ENCODE measurements at regions not wholly inside any gene's neighbourhood (a gene's known extent, or its start where the extent isn't known, plus 50 kb on each side); places are given as distances from the start of the nearest gene placed in this dataset.

GRCh38 chr22:49101225-49101624, 726.4 kb downstream of the BRD1 start (continued):
- TF ChIP-seq ZNF462 (CRISPR knock-in tag; IDR thresholded peaks at IDR 0.05) (no peak), NANOG (IDR thresholded peaks at IDR 0.05; ENCODE audit: borderline replicate concordance) (no peak), STAT1 (IDR thresholded peaks at IDR 0.05; ENCODE audit: unreplicated experiment) (no peak), ZNF114 (CRISPR knock-in tag; IDR thresholded peaks at IDR 0.05) (no peak), CREB1 (CRISPR knock-in tag; IDR thresholded peaks at IDR 0.05; ENCODE audit: low read depth) (no peak), POLR2AphosphoS5 (IDR thresholded peaks at IDR 0.05; ENCODE audit: low read depth) (no peak), JUNB (IDR thresholded peaks at IDR 0.05; ENCODE audit: unreplicated experiment) (no peak), ETS1 (IDR thresholded peaks at IDR 0.05) (no peak), EZH2 (IDR thresholded peaks at IDR 0.05; ENCODE audit: low read depth, unreplicated experiment) (no peak)

DNA sequence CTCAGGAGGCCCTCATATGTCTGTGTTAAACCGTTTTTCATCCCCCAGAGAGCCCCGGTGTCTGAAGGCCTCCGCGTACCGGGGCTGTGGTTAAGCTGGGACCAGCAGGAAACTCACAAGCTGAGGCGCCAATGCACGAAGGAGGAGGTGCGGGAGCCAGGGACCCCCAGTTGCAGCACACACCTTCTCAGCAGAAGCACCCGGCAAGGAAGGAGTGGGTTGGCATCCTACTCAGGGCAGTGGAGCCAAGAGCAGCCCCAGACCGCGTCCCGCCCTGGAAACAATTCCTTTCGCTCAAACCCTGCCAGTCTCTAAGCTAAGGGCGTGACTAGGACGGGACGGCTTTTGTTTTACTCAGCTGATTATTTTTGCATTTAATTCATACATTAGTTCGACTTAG, 726.9 kb downstream of the BRD1 start:
- H3K4me3 ChIP-seq = no peak overlapping the region
- TF ChIP-seq ETS1 (IDR thresholded peaks at IDR 0.05) = no peak
- H3K4me1 Mint-ChIP-seq = peaks cover 7% of the 10 kb centered on the region; the same call in 2 of the 3 replicates
- no peaks in the 10 kb centered on the region for H3F3A ChIP-seq (replicated peaks; ENCODE audit: low read depth)
- DNase-seq (ENCODE audit: low spot score) = no peak
- H3K9me2 ChIP-seq (ENCODE audit: insufficient read depth) = no peaks in the 10 kb centered on the region
- no peak overlapping the region for H3K4me3 Mint-ChIP-seq
- no peak for ATAC-seq
- H3K36me3 ChIP-seq (ENCODE audit: insufficient read depth) = peaks cover 4% of the 10 kb centered on the region; the same call in 1 of the 2 replicates
- H2AFZ ChIP-seq = no peak overlapping the region
- no peaks in the 10 kb centered on the region; the same call in 2 of the 3 replicates for H3K36me3 Mint-ChIP-seq (ENCODE audit: low read depth)
- no peak overlapping the region for H3K27ac ChIP-seq (ENCODE audit: low read depth)
- H4K20me1 ChIP-seq (replicated peaks; ENCODE audit: insufficient read depth) = no peaks in the 10 kb centered on the region
- H3K4me2 ChIP-seq = no peak overlapping the region
- no peaks in the 10 kb centered on the region for H3K79me2 ChIP-seq (replicated peaks; ENCODE audit: insufficient read depth)
- H3K27me3 ChIP-seq (ENCODE audit: insufficient read depth) = no peaks in the 10 kb centered on the region
- peaks cover 11% of the 10 kb centered on the region for H3K27me3 Mint-ChIP-seq (ENCODE audit: insufficient read depth, low read depth, poor library complexity)
- no peaks in the 10 kb centered on the region for H3K9me3 Mint-ChIP-seq
- no peak overlapping the region for H3K27ac Mint-ChIP-seq
- H3K4me1 ChIP-seq (ENCODE audit: insufficient read depth) = no peaks in the 10 kb centered on the region

Measured in GM23338 (cell line).